ENCODE measurements at regions not wholly inside any gene's neighbourhood (a gene's known extent, or its start where the extent isn't known, plus 50 kb on each side); places are given as distances from the start of the nearest gene placed in this dataset.

DNA sequence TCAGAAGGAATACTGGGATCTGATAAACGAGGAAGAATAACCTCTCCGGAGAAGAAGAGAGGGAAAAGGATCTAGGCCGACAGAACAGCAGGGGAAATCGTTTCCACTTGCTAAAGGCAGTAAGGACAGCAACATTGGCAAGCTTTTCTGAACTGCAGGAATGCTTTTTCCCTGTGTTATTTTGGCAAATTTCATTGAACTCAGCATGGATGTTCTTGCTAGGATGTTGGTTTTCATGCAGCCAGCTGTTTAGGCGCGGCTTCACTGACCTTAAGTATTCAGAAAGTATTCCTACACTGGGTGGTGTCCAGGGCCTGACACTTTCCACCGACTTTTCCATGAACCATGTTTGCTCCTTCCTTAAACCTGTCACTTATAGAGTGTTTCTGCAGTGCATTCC is 489.7 kb downstream of the CNTN3 start:
- no peak for DNase-seq

DNA sequence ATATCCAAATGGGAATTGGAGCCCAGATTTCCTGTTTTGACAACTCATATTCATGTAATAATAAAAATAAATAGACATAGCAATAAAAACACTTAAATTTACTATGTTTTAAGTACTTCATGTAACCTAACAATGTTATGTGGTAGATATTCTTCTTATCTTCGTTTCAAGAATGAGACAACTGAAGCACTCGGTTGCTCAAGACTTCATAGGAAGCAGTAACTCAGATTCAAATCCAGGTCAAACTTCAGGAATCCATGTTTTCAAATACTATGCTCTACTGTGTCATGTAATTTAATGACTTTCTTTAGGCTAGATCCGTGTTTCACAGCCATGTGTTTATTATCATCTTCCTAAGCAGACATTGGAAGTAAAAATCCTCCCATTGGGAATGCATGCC is 492.2 kb downstream of the CNTN3 start:
- DNase-seq = no peak

DNA sequence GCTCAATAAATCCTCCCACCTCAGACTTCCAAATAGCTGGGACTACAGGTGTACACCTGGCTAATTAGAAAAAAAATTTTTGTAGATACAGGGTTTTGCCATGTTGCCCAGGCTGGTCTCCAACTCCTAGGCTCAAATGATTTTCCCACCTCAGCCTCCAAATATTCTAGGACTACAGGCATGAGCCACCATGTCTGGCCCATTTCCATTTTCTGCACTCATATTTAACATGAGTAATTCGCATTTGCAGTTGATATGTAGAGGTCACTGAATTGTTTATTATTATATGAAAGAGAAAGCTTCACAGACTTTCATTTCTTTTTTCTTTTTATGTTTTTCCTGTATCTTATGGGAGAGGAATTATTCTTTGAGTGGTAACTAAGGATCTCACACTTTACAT is 492.7 kb downstream of the CNTN3 start:
- no peak for DNase-seq

- peak; percentile 1 for DNase-seq
These were observed 494.5 kb upstream of the PDZRN3 start for GRCh38 chr3:74119221-74119620.

DNA sequence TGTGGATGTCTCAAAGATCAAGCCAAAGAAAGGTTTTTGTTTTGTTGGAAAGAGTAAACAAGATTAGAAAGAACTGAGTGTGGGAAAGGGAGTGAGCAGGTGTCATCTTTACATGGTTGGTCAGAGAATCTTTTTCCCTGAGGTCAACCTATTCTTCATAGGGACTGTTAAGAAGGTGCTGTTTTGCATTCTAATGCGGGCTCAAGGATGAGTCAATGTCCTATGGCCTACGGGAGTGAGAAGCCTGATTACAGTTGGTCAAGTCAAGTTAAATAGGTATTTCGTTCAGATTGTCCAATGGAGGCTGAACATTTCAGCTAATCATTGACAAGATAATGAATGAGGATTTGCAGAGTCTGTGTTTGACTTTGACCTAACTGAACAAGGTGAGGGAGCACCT is 491.2 kb upstream of the PDZRN3 start:
- no peak for DNase-seq

DNA sequence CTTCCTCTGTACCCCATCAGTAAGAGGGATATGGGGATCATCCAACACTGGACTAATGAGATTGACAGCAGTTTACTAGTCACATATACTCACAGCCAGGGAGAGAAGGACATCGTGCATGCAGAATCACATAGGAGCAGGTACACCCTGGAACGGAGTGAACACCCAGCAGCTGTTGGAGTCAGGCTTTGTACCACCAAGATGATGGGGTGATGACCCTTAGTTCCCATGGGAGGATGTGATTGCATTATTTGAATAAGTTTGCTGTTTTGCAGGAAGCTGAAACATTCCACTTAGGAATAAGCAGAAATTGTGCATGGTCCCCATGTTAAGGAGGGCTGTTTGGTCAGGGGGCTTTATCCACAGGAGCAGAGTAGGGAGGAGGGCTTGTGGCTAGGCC is 482.7 kb upstream of the PDZRN3 start:
- no peak for DNase-seq

GRCh38 chr3:74106925-74107324 is 482.2 kb upstream of the PDZRN3 start:
- no peak for DNase-seq

DNA sequence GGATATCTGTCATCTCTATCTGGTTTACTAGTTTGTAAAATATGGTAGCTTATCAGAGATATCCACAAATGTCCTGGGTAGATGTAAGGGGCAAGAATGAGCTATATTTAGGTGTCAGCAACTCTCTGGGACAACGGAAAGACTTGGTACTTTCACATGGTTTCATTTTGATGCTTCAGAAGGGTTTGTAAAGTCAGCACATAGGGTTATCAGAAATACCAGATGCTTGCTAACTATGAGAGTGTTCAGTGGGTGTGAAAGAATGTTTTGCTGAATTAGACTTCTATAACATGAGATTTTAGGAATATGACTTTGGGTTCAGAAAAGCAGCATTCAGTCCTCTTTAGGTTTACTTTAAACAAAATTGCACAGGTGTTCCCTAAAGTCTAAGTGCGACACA is 466.5 kb upstream of the PDZRN3 start:
- no peak for DNase-seq

GRCh38 chr3:74089814-74090213 is 465.1 kb upstream of the PDZRN3 start:
- no peak for DNase-seq

DNA sequence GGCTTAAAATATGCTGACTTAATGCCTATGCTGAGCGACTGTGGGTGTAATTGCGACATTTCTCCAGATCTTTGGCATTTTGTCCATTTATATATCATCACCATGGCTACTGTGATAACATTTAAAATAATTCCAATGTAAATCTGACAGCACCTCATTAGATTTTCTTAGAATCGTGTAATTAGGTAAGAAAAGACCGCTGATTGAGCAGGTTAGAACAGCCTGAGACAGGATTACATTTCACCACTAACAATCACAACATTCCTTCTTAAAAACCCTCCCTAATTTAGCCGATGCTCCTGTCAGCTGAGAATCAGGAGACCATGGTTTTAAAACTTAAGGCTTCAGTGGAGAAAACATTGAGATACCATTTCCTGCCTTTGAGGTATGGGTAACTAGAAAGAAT is 455.3 kb upstream of the PDZRN3 start:
- no peak for DNase-seq

DNA sequence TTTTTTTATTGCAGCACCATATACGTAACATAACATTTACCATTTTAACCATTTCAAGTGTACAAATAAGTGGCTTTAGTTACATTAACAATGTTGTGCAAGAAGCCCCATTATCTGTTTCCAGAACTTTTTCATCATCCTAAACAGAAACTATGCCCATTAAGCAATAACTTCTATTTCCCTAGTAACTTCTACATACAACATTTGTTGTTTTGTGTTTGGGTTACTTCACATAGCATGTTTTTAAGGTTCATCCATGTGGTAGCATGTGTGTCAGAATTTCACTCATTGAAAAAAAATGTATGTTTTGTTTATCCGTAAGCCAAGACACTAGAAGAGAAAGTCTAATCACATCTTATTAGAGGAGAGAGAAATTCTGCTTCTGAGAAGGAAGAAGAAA is 450.5 kb upstream of the PDZRN3 start:
- DNase-seq = no peak

- DNase-seq = no peak
These were observed 450.0 kb upstream of the PDZRN3 start for GRCh38 chr3:74074700-74075099.

- DNase-seq = peak; percentile 3
These were observed 442.6 kb upstream of the PDZRN3 start for GRCh38 chr3:74067296-74067695.

DNA sequence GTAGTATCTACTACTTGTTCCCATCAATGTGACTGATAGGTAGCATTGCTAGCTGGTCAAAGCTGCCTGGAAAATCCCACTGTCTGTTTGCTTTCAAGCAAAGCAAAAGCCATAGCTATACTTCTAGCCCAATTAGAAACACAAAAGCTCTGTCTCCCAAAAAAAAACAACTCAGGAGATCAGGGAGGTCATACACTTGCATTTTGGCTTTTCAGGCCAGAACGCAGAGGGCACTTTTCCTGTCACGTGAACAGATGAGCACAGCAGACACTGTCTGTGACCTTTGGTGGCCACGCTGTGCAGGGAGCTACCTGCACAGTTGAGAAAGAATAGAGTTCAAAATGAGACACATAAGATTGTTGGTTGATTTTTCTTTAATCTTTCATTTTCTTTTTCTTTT is 441.7 kb upstream of the PDZRN3 start:
- DNase-seq = no peak

DNA sequence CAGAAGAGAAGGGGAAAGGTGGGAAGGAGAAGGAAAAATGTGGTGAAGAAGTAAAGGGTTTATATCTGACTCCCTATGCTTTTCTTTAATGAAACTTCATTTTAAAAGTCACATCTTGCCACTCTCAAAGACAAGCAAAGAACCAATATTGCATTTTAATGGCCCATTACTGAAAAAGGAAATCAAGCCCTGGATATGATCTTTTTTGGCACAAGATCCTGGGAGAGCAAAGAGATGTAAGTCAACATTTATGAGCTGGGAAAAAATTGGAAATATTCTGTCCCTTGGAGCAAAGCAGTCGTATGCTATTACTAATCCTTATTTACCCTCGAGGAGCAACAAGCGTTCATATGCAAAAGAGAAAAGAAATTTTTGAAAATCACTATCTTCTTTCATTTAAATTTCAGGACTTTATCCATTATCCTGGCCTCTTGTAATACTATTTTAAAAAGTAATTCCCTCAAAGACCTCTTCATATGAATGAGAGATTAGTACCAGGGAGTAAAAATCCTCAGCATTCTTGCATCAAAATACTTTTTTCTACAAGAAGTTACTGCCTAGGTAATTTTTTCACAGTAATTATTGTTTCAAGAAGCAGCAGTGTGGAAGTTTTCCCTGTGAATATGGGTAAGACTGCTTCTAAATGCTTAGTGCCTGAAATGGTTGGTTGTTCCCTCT is 435.3 kb upstream of the PDZRN3 start:
- DNase-seq = no peak

DNA sequence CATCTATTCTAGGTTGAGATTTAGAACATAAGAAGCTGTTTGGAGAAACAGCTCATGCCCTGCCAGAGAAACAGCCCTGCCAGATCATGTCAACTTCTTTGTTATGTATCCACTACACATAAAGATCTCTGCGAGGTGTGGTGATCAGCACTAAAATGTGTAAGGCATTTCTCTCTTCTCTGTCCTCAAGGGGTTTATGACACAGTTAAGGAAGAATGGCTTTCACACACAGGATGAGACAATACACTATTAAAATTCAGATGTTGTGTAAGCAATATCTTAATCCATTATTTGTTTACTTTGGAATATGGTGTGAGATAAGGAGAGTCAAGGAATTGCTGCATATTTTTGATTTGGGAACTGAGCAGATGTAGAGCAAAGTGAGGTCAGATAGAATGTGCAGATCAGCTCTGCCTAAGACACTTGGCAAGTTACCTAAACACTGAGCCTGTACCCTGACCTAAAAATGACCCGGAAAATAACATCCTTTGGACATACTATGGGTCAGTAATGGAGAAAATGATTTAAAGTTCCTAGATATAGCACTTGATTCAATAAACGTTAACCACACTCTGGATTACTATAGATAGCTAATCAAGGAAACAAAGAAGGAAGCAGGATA is 434.7 kb upstream of the PDZRN3 start:
- no peak for DNase-seq

DNA sequence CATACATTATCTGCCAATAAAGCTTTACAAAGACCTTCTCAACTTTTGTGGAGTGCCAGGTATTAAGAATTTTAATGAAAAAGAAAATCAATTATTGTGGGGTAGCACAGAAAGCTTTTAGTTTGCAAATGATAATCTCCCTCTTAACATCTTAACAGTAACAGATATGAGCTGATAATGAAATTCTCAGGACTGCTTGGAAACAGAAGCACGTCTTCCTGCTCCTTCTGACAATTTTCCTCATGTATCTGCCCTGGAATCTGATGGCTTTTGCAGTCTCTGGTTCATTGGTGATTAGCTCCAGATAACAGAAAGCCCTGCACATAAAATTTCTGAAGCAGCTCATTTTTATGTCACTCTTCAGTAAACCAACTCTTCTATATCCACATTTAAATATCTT is 432.4 kb upstream of the PDZRN3 start:
- no peak for DNase-seq

DNA sequence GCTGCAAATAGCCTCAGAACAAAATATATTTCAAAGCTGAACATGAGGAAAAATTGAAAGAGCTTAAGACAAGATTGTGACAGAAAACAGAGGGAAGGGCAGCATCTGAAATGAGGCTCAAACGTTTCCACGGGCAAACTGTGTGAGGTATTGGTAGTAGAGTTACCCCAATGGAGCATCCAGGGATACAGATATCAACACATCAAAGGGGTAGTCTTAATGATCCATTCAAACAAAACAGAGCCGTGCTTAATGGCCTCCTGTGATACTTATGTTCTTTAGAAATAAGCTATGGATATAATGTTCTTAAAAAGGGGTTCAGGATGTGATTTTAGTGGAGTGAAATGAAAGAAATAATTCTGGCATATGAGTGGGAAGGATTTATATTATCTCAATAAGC is 430.3 kb upstream of the PDZRN3 start:
- no peak for DNase-seq

DNA sequence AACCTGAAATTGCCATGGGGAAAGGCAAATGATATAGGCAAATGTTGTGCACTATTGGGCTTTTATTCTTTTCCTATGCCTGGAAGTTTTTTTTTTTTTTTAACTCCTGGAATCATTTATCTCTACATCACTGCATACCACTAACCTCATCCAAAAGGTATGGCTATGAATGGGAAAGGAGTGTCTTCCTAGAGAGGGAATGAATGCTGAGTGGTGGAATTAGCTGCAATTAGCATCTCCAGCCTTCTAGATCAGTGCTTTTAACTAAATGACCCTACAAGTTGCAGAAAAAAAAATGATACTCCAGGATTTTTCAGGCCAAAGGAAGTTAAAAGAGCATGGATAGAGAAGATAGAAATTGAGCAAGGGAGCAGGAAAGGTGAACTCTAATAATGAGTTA is 429.8 kb upstream of the PDZRN3 start:
- DNase-seq = no peak

GRCh38 chr3:74053970-74054516 is 429.3 kb upstream of the PDZRN3 start:
- no peak for DNase-seq

DNA sequence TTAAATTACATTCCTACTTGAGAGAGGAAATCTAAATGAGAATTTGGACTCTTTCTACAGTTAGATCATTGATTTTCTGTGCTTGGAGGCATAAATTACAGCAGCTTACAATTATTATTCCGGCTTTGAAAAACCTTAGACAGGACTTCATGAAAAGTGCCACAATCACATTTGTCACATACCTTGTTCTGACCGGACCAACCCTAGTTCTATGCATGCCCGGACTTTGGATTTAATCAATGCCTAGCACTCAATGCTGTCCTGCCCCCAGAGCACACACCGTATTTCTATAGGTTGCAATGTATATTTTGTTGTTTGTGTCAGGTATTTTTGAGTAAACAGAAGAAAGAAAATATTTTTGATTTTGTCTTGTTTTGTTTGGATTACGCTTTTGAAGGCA is 424.7 kb upstream of the PDZRN3 start:
- no peak for DNase-seq

- no peak for DNase-seq
These were observed 424.0 kb upstream of the PDZRN3 start for GRCh38 chr3:74048699-74049098.

- no peak for DNase-seq
These were observed 420.3 kb upstream of the PDZRN3 start for GRCh38 chr3:74045000-74045399.

GRCh38 chr3:74041068-74041675 is 416.4 kb upstream of the PDZRN3 start:
- no peak for DNase-seq

Data from NCI-H774 (cell line).